Tibial nerve (tissue), 4 donors: ENCODE measurements at regions not wholly inside any gene's neighbourhood (a gene's known extent, or its start where the extent isn't known, plus 50 kb on each side); places are given as distances from the start of the nearest gene placed in this dataset.
"Not testable (repeated sequence)": the region's sequence is repeated elsewhere in the genome, so short reads cannot be mapped to it uniquely, and the experiment has no call there.

ENCODE experiments used
- DNase-seq, 2 donors: peaks; one replicate each; pipeline ENCODE4 v3.0.0-alpha.2; 2019; ENCODE audit warnings: low spot score in 2 of 2
- H3K27ac ChIP-seq, 4 donors: fragments of 200-600 bp; sonication (generic) in 3 of 4; one replicate each; pipeline ENCODE4 v1.5.1; 2017 to 2019; ENCODE audit warnings: mild to moderate bottlenecking in 1 of 4
- H3K27me3 ChIP-seq, 2 donors: fragments of 200-600 bp; sonication (generic) in 1 of 2; one replicate each; pipeline versions ENCODE4 v1.5.1 to v1.6.0; 2017 to 2019
- H3K36me3 ChIP-seq, 3 donors: fragments of 200-600 bp; sonication (generic); one replicate each; pipeline ENCODE4 v1.5.1; 2018 to 2019
- H3K4me1 ChIP-seq, 4 donors: fragments of 200-600 bp; sonication (generic) in 3 of 4; one replicate each; pipeline ENCODE4 v1.5.1; 2017 to 2019
- H3K4me3 ChIP-seq, 4 donors: fragments of 200-600 bp; sonication (generic) in 3 of 4; one replicate each; pipeline ENCODE4 v1.5.1; 2017 to 2019; ENCODE audit warnings: mild to moderate bottlenecking in 1 of 4, moderate library complexity in 1 of 4
- H3K9me3 ChIP-seq, 4 donors: fragments of 200-600 bp; sonication (generic) in 3 of 4; one replicate each; pipeline ENCODE4 v1.5.1; 2017 to 2019
- CTCF ChIP-seq, 5 experiments: fragments of 200-600 bp in 3 of 5; fragments of 450-650 bp in 2 of 5; sonication (generic) in 3 of 5; IDR thresholded peaks; one replicate each; pipeline ENCODE4 v1.5.1; 2016 to 2019; ENCODE audit warnings: antibody characterized with exemption in 5 of 5, mild to moderate bottlenecking in 3 of 5, moderate library complexity in 2 of 5
- EP300 ChIP-seq, 2 donors: sonication (generic); formaldehyde crosslinking; IDR thresholded peaks; one replicate each; pipeline ENCODE4 v1.6.1; 2017; ENCODE audit warnings: antibody characterized with exemption in 2 of 2, mild to moderate bottlenecking in 1 of 2
- POLR2A ChIP-seq, 2 donors: fragments of 450-650 bp; IDR thresholded peaks; one replicate each; pipeline ENCODE4 v1.6.1; 2017; ENCODE audit warnings: antibody characterized with exemption in 2 of 2, mild to moderate bottlenecking in 2 of 2, moderate library complexity in 2 of 2
- WGBS, 2 donors: methylation state at CpG; one replicate each; pipeline ENCODE4 v1.1.5; 2018; 5-methylcytosine and 5-hydroxymethylcytosine counted together

GRCh38 chr14:83712418-83713129 lies 1817.4 kb upstream of the FLRT2 start:
- Histone ChIP-seq H3K9me3 (no peaks in the 10 kb centered on the region), H3K36me3 (no peaks in the 10 kb centered on the region), H3K4me3 (no peak overlapping the region), H3K27me3 (no peaks in the 10 kb centered on the region), H3K4me1 (no peaks in the 10 kb centered on the region), H3K27ac (no peak overlapping the region)
- TF ChIP-seq EP300 (IDR thresholded peaks at IDR 0.05) (no peak), CTCF (IDR thresholded peaks at IDR 0.05) (no peak), POLR2A (IDR thresholded peaks at IDR 0.05) (no peak)
- WGBS, 2 donors, result 46 to 60% methylated on average over 2 of the region's 2 CpGs
- no peak for DNase-seq

GRCh38 chr14:83713732-83714131 lies 1816.2 kb upstream of the FLRT2 start:
- H3K36me3 ChIP-seq, result no peaks in the 10 kb centered on the region
- no peaks in the 10 kb centered on the region for H3K9me3 ChIP-seq
- DNase-seq, result no peak
- no peak overlapping the region for H3K4me3 ChIP-seq
- no peaks in the 10 kb centered on the region for H3K27me3 ChIP-seq
- H3K27ac ChIP-seq, result no peak overlapping the region
- H3K4me1 ChIP-seq, result no peaks in the 10 kb centered on the region
- TF ChIP-seq EP300 (IDR thresholded peaks at IDR 0.05), result no peak
- no peak for TF ChIP-seq CTCF (IDR thresholded peaks at IDR 0.05)
- no peak for TF ChIP-seq POLR2A (IDR thresholded peaks at IDR 0.05)
- WGBS, 2 donors, result 82 to 91% methylated on average over 2 of the region's 2 CpGs

GRCh38 chr14:83714151-83714550 lies 1815.8 kb upstream of the FLRT2 start:
- Histone ChIP-seq H3K9me3 (no peaks in the 10 kb centered on the region), H3K36me3 (no peaks in the 10 kb centered on the region), H3K27me3 (no peaks in the 10 kb centered on the region), H3K4me1 (no peaks in the 10 kb centered on the region), H3K27ac (no peak overlapping the region), H3K4me3 (no peak overlapping the region)
- DNase-seq, result no peak
- TF ChIP-seq CTCF (IDR thresholded peaks at IDR 0.05) (no peak), EP300 (IDR thresholded peaks at IDR 0.05) (no peak), POLR2A (IDR thresholded peaks at IDR 0.05) (no peak)

- H3K4me3 ChIP-seq, result not testable (repeated sequence)
Measured at GRCh38 chr14:83719435-83719834, 1810.5 kb upstream of the FLRT2 start.

GRCh38 chr14:83733670-83734069 lies 1796.3 kb upstream of the FLRT2 start:
- Histone ChIP-seq H3K4me1 (no peaks in the 10 kb centered on the region), H3K4me3 (no peak overlapping the region), H3K27me3 (no peaks in the 10 kb centered on the region), H3K27ac (no peak overlapping the region), H3K36me3 (no peaks in the 10 kb centered on the region), H3K9me3 (no peaks in the 10 kb centered on the region)
- no peak for TF ChIP-seq CTCF (IDR thresholded peaks at IDR 0.05)
- no peak for TF ChIP-seq POLR2A (IDR thresholded peaks at IDR 0.05)
- no peak for TF ChIP-seq EP300 (IDR thresholded peaks at IDR 0.05)
- 84 to 87% methylated on average over 1 of the region's 1 CpG for WGBS, 2 donors
- DNase-seq, result no peak

More at GRCh38 chr14:83719435-83719834, 1810.5 kb upstream of the FLRT2 start:
- not testable (repeated sequence) for H3K9me3 ChIP-seq, H3K36me3 ChIP-seq, DNase-seq, H3K4me1 ChIP-seq, H3K27me3 ChIP-seq, H3K27ac ChIP-seq
- 95 to 96% methylated on average over 12 of the region's 12 CpGs for WGBS, 2 donors

GRCh38 chr14:83734431-83734830 lies 1795.5 kb upstream of the FLRT2 start:
- H3K27ac ChIP-seq, result no peak overlapping the region
- no peak for DNase-seq
- no peaks in the 10 kb centered on the region for H3K4me1 ChIP-seq
- 77 to 88% methylated on average over 7 of the region's 7 CpGs for WGBS, 2 donors
- H3K9me3 ChIP-seq, result no peaks in the 10 kb centered on the region
- H3K36me3 ChIP-seq, result no peaks in the 10 kb centered on the region
- TF ChIP-seq EP300 (IDR thresholded peaks at IDR 0.05) (no peak), POLR2A (IDR thresholded peaks at IDR 0.05) (no peak), CTCF (IDR thresholded peaks at IDR 0.05) (no peak)
- H3K27me3 ChIP-seq, result no peaks in the 10 kb centered on the region
- no peak overlapping the region for H3K4me3 ChIP-seq
